WI38 (cell line): ENCODE measurements at regions not wholly inside any gene's neighbourhood (a gene's known extent, or its start where the extent isn't known, plus 50 kb on each side); places are given as distances from the start of the nearest gene placed in this dataset.
"Not testable (repeated sequence)": the region's sequence is repeated elsewhere in the genome, so short reads cannot be mapped to it uniquely, and the experiment has no call there.

Experiments used
- H3K4me3 ChIP-seq: 2 replicates; pipeline ENCODE4 v1.5.1; 2011; ENCODE audit warnings: low read depth, mild to moderate bottlenecking, control low read depth, low read length
- CTCF ChIP-seq: IDR thresholded peaks from 2 replicates; pipeline ENCODE4 v1.5.1; 2012; ENCODE audit warnings: low read depth, mild to moderate bottlenecking, control low read depth, low read length

DNA sequence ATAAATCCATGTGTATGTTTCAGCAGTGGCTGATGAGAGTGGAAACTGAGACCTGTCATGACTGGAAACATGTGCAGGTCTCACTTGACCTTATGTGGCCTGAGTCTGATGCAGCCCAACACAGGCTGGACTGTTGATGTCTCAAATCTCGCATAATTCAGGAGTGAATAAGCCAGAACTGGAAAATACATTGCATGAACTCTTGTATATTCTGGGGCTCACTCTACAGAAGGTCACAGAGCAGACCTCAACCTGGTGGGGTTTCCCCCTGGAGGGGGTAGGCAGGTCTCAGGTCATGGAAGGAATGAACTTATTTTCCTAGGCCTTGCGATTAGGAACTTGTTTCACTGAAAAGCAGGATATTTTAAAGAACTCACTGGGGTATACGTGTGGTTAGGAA is 146.3 kb upstream of the THUMPD2 start:
- no peak for TF ChIP-seq CTCF
- H3K4me3 ChIP-seq = no peak overlapping the region

DNA sequence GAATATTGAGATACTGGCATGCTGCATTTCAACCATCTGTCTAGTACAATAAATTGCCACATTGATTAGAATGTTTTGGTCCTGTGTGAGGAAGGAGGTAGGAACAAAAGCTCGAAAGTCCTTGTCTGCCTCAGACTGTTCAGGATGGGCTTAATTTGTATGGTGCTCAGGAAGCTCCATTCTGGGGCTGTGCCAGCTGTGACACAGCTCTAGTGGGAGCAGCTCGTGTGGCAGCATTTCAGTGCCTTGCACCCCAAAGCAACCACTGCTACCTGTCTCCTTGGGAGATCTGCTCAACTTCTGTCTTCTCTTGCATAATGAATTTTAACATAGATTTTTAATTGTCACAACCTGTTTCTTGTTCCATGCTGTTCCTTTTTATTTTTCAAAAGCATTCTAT is 144.4 kb upstream of the THUMPD2 start:
- no peak overlapping the region for H3K4me3 ChIP-seq
- no peak for TF ChIP-seq CTCF

- H3K4me3 ChIP-seq = no peak overlapping the region
- TF ChIP-seq CTCF = no peak
Observed at GRCh38 chr2:39922679-39923405, 143.8 kb upstream of the THUMPD2 start.

- no peak overlapping the region for H3K4me3 ChIP-seq
- TF ChIP-seq CTCF = no peak
Observed at GRCh38 chr2:39920307-39920801, 141.3 kb upstream of the THUMPD2 start.

DNA sequence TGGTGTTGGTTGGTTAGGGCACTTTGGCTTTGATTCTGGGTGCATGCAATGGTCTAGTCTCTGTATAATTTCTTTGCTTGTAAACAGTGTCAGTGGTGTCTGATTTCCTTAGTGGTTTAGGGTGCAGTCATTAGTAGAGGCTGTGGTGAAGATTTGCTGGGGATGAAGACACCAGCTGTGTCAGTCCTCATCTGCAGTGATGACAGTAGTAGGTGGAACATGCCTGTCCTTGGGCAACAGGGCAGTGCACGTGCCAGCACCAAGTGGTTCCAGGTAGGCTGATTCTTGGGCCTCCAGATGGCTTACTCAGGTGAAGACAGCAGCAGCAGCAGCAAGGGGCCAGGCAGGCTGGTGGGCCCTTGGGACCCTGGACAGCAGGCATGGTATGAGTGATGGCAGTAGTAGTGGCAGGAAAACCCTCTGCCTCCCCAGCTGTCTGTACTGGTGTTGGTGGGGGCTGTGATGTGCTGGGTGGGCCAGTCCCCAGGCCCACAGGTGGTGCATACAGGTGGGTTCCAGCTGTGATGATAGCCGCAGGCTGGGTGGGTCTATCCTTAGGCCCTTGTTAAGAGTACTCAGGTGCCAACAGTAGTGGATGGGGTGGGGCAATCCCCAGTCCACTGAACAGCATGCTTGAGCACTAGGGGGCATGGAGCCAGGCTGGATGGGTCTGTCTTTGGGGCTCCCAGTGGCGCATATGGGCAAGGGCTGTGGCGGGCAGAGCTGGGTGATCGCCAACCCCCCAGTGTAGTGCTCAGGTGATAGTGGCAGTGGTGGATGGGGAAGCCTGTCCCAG is 140.7 kb upstream of the THUMPD2 start:
- TF ChIP-seq CTCF = no peak
- no peak overlapping the region for H3K4me3 ChIP-seq

GRCh38 chr2:39918886-39919285 is 139.8 kb upstream of the THUMPD2 start:
- no peak overlapping the region for H3K4me3 ChIP-seq
- no peak for TF ChIP-seq CTCF

GRCh38 chr2:39917371-39917770 is 138.3 kb upstream of the THUMPD2 start:
- H3K4me3 ChIP-seq = not testable (repeated sequence)
